Stimulated activated naive CD4-positive, alpha-beta T cell (primary cell): ENCODE measurements at regions not wholly inside any gene's neighbourhood (a gene's known extent, or its start where the extent isn't known, plus 50 kb on each side); places are given as distances from the start of the nearest gene placed in this dataset.
A peak's percentile ranks its signal among the peaks of the same experiment; 100 is the strongest.
"Not testable (repeated sequence)": the region's sequence is repeated elsewhere in the genome, so short reads cannot be mapped to it uniquely, and the experiment has no call there.

Experiments
- DNase-seq, 6 experiments: peaks; one replicate each; lab custom pipeline; 2025; lab: John Stamatoyannopoulos, UW

GRCh38 chr14:106706488-106706887 lies 1180.1 kb downstream of the TMEM121 start:
- peak in 1 of 6 experiments; percentile 6 for DNase-seq

DNA sequence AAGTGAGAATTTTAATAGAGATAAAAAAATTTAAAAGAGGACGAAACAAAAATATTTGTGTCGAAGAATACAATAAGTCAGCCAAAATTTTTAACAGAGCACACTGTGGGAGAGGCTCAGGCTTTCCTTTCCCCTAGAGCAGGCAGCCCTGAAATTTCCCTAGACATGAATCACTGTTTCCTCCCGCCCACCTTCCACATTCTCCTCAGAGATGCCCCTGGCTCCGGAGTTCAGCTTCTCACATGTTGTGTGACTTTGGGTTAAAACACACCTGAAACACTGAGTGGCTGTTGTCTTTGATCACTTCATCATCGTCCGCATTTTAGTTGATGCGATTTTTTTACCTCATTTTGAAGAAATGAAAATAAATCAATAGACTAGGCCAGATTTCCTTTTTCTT lies 1183.8 kb downstream of the TMEM121 start:
- not testable (repeated sequence) for DNase-seq

DNA sequence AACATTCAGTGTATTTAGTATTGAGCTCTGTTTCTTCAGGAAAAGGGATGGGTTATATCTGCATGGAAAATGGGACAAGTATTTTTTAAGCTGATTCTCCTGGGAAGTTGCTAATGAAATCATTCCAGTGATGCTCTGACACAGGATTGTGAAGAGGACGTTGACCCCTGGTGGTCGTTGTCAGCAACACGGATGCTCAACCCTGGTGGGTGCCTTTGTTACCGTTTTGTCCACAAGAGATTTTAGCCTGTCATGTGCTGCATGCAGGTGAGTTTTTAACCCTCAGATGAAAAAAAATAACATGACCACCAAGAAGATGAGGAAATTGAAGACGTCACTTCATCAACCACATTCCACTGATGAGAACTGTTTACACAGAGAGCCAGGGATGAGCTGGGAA lies 1186.1 kb downstream of the TMEM121 start:
- DNase-seq: not testable (repeated sequence)

DNA sequence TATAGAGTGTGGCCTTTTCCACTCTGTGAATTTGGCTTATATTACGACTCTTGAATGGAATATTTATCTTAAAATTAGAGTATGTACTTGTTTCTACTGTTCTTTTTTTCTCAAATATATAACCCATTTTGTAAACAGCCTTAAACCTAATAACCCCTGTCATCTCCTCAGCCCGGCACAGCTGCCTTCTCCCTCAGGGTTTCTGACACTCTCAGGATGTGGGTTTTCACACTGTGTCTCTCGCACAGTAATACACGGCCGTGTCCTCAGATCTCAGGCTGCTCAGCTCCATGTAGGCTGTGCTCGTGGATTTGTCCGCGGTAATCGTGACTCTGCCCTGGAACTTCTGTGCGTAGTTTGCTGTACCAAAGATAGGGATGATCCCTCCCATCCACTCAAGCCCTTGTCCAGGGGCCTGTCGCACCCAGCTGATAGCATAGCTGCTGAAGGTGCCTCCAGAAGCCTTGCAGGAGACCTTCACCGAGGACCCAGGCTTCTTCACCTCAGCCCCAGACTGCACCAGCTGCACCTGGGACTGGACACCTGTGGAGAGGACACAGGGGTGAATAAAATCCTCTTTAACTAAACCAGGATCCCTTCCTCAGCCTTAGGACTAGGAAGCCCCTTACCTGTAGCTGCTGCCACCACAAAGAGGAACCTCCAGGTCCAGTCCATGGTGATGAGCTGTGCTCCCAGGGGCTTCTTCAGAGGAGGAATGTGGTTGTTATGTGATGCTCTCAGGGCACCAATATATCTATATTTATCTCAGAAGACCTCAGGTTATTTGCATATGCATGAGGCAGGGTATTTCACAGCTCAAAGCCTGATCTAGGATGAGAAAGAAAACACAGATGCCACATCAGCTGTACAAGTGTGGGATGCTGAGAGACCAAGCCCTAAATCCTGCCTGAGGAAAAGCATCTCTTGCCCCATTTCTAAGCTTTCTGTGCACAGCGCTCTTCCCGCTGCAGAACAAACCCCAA lies 1188.4 kb downstream of the TMEM121 start:
- DNase-seq: not testable (repeated sequence)

DNA sequence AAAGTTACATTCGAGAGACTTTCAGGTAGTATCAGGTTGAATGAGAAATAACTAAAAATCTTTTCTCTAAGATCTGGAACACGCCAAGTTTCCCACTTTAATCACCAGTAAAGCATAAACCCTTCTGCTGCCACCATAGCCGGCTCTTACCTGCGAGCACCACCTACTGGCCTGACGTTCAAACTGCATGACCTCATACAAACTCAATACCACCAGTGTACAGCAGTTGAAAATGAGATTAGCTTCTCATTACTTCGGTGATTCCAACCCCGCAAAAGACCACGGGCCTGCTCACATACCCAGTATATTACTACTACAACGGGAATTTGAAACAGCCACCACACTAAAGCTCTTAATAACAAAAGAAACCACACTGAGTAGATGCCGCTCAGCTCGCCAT lies 1191.2 kb downstream of the TMEM121 start:
- DNase-seq: not testable (repeated sequence)

DNA sequence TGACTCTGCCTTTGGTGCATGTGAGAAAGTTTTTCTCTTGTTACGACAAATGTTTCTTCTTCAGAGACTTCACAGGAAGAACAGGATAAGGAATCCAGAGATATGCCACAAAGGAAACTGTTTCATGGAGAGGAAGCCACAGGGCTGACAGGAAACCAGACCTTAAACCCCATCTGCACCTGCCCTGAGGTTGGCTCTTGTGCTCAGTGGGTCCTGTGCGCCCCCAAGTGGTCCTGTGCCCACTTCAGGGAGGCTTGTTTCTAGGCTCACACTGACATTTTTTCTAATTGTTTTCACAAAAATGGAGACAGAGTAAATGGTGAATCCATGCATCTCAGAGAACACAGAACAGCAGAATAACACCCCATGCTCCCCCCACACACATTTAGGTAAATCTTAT lies 1193.5 kb downstream of the TMEM121 start:
- peak in 1 of 6 experiments; percentile 26 for DNase-seq

DNA sequence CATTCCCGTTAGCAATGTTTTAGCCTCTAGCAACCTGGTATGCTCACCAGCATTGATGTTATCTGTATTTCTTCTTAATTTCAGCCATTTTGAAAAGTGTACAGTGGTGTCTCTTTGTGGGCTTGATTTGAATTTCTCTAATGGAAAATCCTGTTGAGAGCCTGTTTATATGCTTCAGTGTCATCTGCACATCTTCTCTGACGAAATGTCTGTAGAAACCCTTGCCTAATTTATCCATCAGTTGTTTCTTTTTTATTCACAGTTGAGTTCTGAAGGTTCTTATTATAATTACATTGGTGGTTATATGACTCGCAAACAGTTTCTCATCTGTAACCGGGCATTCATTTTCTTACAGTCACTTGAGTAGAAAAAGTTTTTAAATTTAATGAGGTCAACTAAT lies 1195.5 kb downstream of the TMEM121 start:
- not testable (repeated sequence) for DNase-seq

DNA sequence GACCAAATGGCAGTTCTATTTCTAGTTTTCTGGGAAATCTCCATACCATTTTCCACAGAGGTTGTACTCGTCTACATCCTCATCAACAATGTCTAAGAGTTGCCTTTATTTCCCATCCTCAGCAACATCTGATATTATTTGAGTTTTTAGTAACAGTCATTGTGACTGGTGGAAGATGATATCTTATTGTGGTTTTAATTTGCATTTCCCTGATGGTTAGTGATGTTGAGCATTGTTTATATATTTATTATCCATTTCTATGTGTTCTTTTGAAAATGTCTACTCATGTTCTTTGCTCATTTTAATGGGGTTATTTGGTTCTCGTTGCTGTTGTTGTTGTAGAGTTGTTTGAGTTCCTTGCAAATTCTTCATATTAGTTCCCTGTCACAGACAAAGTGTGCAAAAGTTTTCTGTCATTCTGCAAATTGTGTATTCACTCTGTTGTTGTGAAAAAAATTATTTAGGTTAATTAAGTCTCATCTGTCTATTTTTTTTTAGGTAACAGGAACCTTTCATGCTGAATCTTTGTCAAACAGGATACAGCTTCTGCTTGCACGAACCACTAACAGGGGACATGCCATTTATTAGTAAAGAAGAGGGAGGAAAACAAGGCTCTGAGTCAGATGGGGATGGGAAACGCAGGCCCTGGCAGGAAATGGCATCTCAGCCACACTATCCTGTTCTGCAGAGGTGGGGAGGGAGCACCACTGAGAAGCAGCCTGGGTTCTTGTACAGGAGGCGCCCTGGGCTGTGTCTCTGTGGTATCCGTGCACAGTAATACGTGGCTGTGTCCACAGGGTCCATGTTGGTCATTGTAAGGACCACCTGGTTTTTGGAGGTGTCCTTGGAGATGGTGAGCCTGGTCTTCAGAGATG lies 1196.7 kb downstream of the TMEM121 start:
- DNase-seq: not testable (repeated sequence)

DNA sequence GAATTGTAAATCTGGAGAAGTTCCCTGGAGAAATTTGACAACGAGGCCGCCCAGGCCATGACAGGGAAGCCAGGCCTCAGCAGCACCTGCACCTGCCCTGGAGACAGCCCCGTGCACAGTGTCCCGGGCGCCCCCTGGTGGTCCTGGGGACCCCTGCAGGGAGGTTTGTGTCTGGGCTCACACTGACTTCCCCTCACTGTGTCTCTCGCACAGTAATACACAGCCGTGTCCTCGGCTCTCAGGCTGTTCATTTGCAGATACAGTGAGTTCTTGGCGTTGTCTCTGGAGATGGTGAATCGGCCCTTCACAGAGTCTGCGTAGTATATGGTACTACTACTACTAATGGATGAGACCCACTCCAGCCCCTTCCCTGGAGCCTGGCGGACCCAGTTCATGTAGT lies 1201.6 kb downstream of the TMEM121 start:
- DNase-seq: not testable (repeated sequence)

DNA sequence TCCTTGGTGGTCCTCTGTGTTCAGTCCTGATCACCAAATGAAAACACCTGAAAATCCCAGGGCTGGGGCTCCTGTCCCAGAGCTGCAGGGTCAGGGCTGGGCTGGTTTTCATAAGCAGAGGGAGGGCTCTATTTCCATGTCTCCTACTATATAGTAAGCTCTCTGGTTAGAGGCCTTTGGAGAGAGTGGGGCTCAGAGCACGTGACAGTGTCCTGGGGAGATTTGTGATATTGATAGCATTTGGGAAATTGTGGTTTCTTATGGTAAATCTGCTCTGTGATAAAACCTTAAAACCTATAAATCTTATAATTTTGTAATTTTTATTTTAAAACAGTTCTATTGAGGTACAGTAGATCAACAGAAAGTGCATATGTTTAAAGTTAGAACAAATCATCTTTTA lies 1202.2 kb downstream of the TMEM121 start:
- no peak for DNase-seq

DNA sequence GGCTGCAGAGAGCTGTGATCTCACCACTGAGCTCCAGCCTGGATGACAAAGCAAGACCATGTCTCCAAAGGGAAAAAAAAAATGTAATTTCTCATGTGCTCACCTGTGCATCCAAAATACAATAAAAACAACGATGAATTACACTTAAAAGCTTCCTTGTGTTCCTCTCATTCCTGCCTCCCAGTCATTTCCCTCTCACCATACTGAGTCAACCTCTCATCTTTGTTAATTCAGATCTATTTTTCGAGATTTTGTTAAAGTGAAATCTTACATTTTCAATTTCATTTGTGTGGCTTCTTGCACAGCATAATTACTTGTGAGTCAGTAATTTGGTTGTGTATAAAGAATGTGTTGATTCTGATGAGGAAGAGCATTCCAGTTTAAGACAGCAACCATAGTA lies 1203.2 kb downstream of the TMEM121 start:
- DNase-seq: no peak

DNA sequence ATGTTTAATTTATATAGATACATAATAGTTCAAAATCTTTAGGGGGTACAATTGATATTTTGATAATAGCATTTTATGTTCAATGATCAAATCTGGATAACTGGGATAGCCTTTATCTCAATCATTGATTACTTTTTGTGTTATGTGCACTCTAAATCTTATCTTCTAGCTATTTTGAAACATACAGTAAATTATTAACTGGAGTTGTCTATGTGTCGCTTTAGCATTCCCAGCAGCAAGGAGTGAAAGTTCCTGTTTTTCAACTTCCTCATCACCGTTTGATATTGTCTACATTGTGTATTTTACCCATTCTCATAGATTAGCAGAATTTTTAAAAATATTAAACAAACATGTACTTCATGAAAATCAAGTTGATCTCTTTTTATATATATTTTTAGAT lies 1207.4 kb downstream of the TMEM121 start:
- no peak for DNase-seq

DNA sequence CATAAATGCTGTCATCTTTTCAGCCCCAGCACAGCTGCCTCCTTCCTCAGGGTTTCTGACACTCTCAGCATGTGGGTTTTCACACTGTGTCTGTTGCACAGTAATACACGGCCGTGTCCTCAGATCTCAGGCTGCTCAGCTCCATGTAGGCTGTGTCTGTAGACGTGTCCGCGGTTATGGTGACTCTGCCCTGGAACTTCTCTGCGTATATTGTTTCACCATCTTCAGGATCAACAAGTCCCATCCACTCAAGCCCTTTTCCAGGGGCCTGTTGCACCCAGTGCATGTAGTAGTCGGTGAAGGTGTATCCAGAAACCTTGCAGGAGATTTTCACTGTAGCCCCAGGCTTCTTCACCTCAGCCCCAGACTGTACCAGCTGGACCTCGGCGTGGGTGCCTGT lies 1210.6 kb downstream of the TMEM121 start:
- DNase-seq: no peak

DNA sequence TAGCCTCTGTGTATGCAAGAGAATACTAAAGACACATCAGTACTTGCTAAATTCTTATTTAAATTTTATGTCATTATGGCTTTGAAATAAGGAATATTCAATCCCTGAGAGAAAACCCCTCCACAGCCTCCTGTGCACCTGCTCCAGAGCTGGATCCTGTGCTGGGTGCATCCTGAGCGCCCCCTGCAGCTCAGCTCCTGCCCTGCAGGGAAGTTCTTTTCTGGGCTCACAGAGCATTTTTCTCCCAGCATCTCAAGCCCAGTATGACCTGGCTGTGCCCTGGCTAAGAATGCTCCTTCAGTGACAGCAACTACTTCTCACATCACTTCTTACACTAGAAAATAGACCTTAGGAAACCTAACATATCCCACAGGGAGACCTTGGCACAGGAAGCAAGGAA lies 1211.7 kb downstream of the TMEM121 start:
- DNase-seq: no peak

GRCh38 chr14:106738598-106739258 lies 1212.3 kb downstream of the TMEM121 start:
- not testable (repeated sequence) for DNase-seq

DNA sequence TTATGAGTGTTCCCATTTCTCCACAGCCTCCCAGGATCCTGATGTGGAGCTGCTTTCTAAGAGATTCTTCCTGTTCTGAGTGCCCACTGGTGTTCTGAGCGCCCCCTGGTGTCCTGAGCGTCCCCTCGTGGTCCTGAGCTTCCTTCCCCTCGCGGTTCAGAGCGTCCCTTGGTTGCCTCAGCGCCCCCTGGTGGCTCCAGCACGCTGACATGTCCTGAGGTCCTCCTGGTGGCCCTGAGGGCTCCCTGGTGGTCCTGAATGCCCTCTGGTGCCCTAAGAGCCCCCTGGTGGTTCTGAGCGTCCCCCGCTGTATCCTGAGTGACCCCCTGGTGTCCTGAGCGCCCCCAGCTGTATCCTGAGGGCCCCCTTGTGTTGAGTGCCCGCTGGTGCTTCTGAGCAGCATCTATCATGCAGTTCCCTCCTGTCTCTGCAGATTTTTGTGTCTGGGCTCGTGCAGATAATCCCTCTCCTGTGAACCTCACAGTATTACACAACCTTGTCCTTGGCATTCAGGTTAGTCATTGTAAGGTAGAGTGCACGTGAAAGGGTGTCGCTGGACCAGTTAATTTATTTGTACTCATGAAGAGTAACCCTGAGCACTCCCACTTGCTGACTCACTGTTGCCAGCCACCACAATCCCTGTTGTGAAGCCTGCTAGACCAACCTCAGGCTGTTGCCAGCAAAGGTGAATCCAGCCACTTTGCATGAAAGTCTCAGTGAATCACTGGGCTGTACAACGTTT lies 1214.9 kb downstream of the TMEM121 start:
- DNase-seq: peak in 2 of 6 experiments; percentile 57 to 69

DNA sequence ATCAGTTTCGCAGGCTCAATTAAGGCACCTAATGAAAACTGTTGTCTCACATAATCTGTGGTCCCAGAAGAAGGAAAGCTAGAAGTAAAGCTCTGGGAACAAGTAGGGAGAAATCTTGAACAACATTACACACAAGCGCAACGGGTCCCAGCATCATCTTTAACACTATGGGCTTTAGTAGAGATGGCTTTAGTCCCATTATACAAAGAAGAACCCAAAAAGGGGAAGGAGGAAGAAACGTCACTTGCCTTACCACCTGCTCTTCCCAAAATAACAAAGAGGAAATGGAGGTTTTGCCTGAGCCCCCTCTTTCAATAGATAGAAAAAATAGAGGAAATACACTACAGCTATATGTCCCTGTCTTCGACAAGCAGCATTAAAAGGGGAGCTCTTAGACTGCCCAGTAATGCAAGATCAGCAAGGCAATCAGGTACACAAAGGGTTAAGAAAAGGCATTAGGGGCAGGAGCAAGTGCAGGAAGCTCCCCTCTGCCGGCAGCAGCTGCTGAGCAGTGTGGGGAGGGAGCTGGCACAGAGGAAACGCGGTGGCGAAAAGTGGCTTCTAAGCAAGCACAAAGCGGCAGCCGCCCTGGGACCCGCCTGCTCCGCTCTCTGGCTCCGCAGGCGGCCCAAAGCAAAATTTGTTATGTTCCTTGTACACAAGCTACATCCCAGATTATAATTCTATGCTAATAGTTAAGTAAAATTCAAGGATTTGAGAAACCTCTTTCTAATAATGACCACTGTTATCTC lies 1218.8 kb downstream of the TMEM121 start:
- DNase-seq: not testable (repeated sequence)

DNA sequence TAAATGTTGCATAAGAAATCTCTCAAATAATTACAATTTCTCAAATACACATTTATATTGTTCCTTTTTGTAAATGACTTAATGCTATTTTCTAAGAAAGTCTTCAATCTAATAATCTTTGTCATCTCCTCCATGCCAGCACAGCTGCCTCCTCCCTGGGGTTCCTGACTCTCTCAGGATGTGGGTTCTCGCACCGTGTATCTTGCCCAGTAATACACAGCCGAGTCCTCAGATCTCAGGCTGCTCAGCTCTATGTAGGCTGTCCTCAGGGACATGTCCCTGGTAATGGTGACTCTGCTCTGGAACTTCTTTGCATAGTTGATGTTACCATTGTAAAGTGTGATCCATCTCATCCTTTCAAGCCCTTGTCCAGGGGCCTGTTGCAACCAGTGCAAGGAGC lies 1223.7 kb downstream of the TMEM121 start:
- not testable (repeated sequence) for DNase-seq

- DNase-seq: not testable (repeated sequence)
Measured at GRCh38 chr14:106753751-106754150, 1227.4 kb downstream of the TMEM121 start.

DNA sequence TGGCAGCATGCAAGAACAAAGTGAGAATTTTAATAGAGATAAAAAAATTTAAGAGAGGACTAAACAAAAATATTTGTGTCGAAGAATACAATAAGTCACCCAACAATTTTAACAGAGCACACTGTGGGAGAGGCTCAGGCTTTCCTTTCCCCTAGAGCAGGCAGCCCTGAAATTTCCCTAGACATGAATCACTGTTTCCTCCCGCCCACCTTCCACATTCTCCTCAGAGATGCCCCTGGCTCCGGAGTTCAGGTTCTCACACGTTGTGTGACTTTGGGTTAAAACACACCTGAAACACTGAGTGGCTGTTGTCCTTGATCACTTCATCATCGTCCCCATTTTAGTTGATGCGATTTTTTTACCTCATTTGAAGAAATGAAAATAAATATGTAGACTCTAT lies 1231.1 kb downstream of the TMEM121 start:
- DNase-seq: not testable (repeated sequence)
